ENCODE measurements at regions not wholly inside any gene's neighbourhood (a gene's known extent, or its start where the extent isn't known, plus 50 kb on each side); places are given as distances from the start of the nearest gene placed in this dataset.
"Not testable (repeated sequence)": the region's sequence is repeated elsewhere in the genome, so short reads cannot be mapped to it uniquely, and the experiment has no call there.

- not testable (repeated sequence) for DNase-seq (ENCODE audit: low read depth in 2 of 3, low spot score in 1 of 3)
Observed at GRCh38 chr2:101645886-101646285, 51.6 kb upstream of the MAP4K4 start.

GRCh38 chr2:101644842-101645383 lies 52.6 kb upstream of the MAP4K4 start:
- DNase-seq (ENCODE audit: low read depth in 2 of 3, low spot score in 1 of 3): no peak

GRCh38 chr2:101643004-101643524 lies 54.4 kb upstream of the MAP4K4 start:
- no peak for DNase-seq (ENCODE audit: low read depth in 2 of 3, low spot score in 1 of 3)

GRCh38 chr2:101638817-101639605 lies 58.5 kb upstream of the MAP4K4 start:
- no peak for DNase-seq (ENCODE audit: low read depth in 2 of 3, low spot score in 1 of 3)

- DNase-seq (ENCODE audit: low read depth in 2 of 3, low spot score in 1 of 3): no peak
Observed at GRCh38 chr2:101638181-101638711, 59.3 kb upstream of the MAP4K4 start.

- no peak for DNase-seq (ENCODE audit: low read depth in 2 of 3, low spot score in 1 of 3)
Observed at GRCh38 chr2:101630224-101630949, 67.1 kb upstream of the MAP4K4 start.

- no peak for DNase-seq (ENCODE audit: low read depth in 2 of 3, low spot score in 1 of 3)
Observed at GRCh38 chr2:101628030-101628392, 69.5 kb upstream of the MAP4K4 start.

GRCh38 chr2:101627285-101628029 lies 70.0 kb upstream of the MAP4K4 start:
- DNase-seq (ENCODE audit: low read depth in 2 of 3, low spot score in 1 of 3): no peak

- not testable (repeated sequence) for DNase-seq (ENCODE audit: low read depth in 2 of 3, low spot score in 1 of 3)
Observed at GRCh38 chr2:101625814-101626213, 71.7 kb upstream of the MAP4K4 start.

GRCh38 chr2:101625387-101625786 lies 72.1 kb upstream of the MAP4K4 start:
- no peak for DNase-seq (ENCODE audit: low read depth in 2 of 3, low spot score in 1 of 3)

- DNase-seq (ENCODE audit: low read depth in 2 of 3, low spot score in 1 of 3): no peak
Observed at GRCh38 chr2:101624706-101625332, 72.7 kb upstream of the MAP4K4 start.

- no peak for DNase-seq (ENCODE audit: low read depth in 2 of 3, low spot score in 1 of 3)
Observed at GRCh38 chr2:101623031-101623521, 74.4 kb upstream of the MAP4K4 start.

GRCh38 chr2:101622210-101623030 lies 75.1 kb upstream of the MAP4K4 start:
- peak in 1 of 3 donors; percentile 22 for DNase-seq (ENCODE audit: low read depth in 2 of 3, low spot score in 1 of 3)

GRCh38 chr2:101619191-101619591 lies 78.3 kb upstream of the MAP4K4 start:
- no peak for DNase-seq (ENCODE audit: low read depth in 2 of 3, low spot score in 1 of 3)

- no peak for DNase-seq (ENCODE audit: low read depth in 2 of 3, low spot score in 1 of 3)
Observed at GRCh38 chr2:101617796-101618195, 79.7 kb upstream of the MAP4K4 start.

- DNase-seq (ENCODE audit: low read depth in 2 of 3, low spot score in 1 of 3): no peak
Observed at GRCh38 chr2:101617188-101617587, 80.3 kb upstream of the MAP4K4 start.

- DNase-seq (ENCODE audit: low read depth in 2 of 3, low spot score in 1 of 3): no peak
Observed at GRCh38 chr2:101614127-101614759, 83.3 kb upstream of the MAP4K4 start.

GRCh38 chr2:101613056-101613704 lies 84.3 kb upstream of the MAP4K4 start:
- DNase-seq (ENCODE audit: low read depth in 2 of 3, low spot score in 1 of 3): no peak

- no peak for DNase-seq (ENCODE audit: low read depth in 2 of 3, low spot score in 1 of 3)
Observed at GRCh38 chr2:101612019-101612418, 85.5 kb upstream of the MAP4K4 start.
